A549 (cell line): ENCODE measurements at regions not wholly inside any gene's neighbourhood (a gene's known extent, or its start where the extent isn't known, plus 50 kb on each side); places are given as distances from the start of the nearest gene placed in this dataset.

Experiments used
- ATAC-seq, 2 experiments: fragments of 200-7000 bp in 1 of 2; fragments of >200 bp in 1 of 2; cut with Nextera tagmentation in 1 of 2; cut with Tn5 transposase in 1 of 2; 3 replicates each; pipeline versions ENCODE4 v1.8.0 to v1.9.1; 2018 to 2020; ENCODE audit warnings: mild to moderate bottlenecking in 1 of 2, moderate library complexity in 1 of 2
- CTCF ChIA-PET: fragments of 300-600 bp; sonication (Branson Sonifier 250); formaldehyde crosslinking; extraction: SDS; loops from one replicate; lab custom pipeline; 2021; ENCODE audit warnings: antibody characterized with exemption, inconsistent platforms; lab: Yijun Ruan, JAX
- POLR2A ChIA-PET: fragments of 350-600 bp; formaldehyde crosslinking; extraction: SDS; loops from one replicate; lab custom pipeline; 2021; ENCODE audit warnings: antibody characterized with exemption, inconsistent platforms; lab: Yijun Ruan, JAX
- DNase-seq, 2 experiments: peaks; one replicate each; pipeline versions ENCODE4 v3.0.0 to v3.0.0-alpha.2; 2011 to 2016; ENCODE audit warnings: low read depth in 1 of 2, low spot score in 1 of 2
- FAIRE-seq: peaks from 2 replicates; lab custom pipeline; 2011; peaks lifted over from hg19 to GRCh38; lab: Jason Lieb, UNC
- H3K27ac ChIP-seq, 2 experiments: fragments of >200 bp; sonication (Bioruptor Twin); formaldehyde crosslinking; 3 replicates each; pipeline ENCODE4 v1.5.1; 2016 to 2017
- H3K4me1 ChIP-seq: fragments of >200 bp; sonication (Bioruptor Twin); formaldehyde crosslinking; 3 replicates; pipeline ENCODE4 v1.6.1; 2016
- H3K4me2 ChIP-seq: fragments of >200 bp; sonication (Bioruptor Twin); formaldehyde crosslinking; 3 replicates; pipeline ENCODE4 v1.6.1; 2016
- H3K4me3 ChIP-seq: fragments of >200 bp; sonication (Bioruptor Twin); formaldehyde crosslinking; 3 replicates; pipeline ENCODE4 v1.5.1; 2016
- H3K9me3 ChIP-seq: fragments of >200 bp; sonication (Bioruptor Twin); formaldehyde crosslinking; 3 replicates; pipeline ENCODE4 v1.6.1; 2016
- CBX8 ChIP-seq: fragments of 200-600 bp; sonication (generic); IDR thresholded peaks from 2 replicates; pipeline ENCODE4 v1.6.1; 2016
- CEBPB ChIP-seq, 2 experiments: fragments of >200 bp in 1 of 2; sonication (Bioruptor Twin) in 1 of 2; formaldehyde crosslinking in 1 of 2; IDR thresholded peaks; 2 replicates each; pipeline ENCODE4 v1.6.1; 2012 to 2016
- CHD2 ChIP-seq: fragments of 150-350 bp; IDR thresholded peaks from 2 replicates; pipeline ENCODE4 v1.6.1; 2014; ENCODE audit warnings: low read length; ENCODE audit not compliant: partially characterized antibody
- CHD4 ChIP-seq: fragments of 200-600 bp; sonication (generic); IDR thresholded peaks from 2 replicates; pipeline ENCODE4 v1.6.1; 2016; ENCODE audit warnings: antibody characterized with exemption, mild to moderate bottlenecking, borderline replicate concordance
- E2F6 ChIP-seq: IDR thresholded peaks from 2 replicates; pipeline ENCODE4 v1.6.1; 2012; ENCODE audit warnings: low read depth, borderline replicate concordance
- EHMT2 ChIP-seq: fragments of 200-600 bp; sonication (generic); IDR thresholded peaks from 2 replicates; pipeline ENCODE4 v1.6.1; 2016; ENCODE audit warnings: antibody characterized with exemption, low read depth, mild to moderate bottlenecking, moderate library complexity
- ESRRA ChIP-seq: fragments of 150-350 bp; IDR thresholded peaks from 2 replicates; pipeline ENCODE4 v1.6.1; 2014; ENCODE audit warnings: mild to moderate bottlenecking, low read length, borderline replicate concordance
- FOSB ChIP-seq: fragments of 250-450 bp; sonication (Bioruptor Pico); IDR thresholded peaks from 2 replicates; pipeline ENCODE4 v1.5.0; 2020; ENCODE audit warnings: mild to moderate bottlenecking, moderate library complexity
- GATA3 ChIP-seq: IDR thresholded peaks from 2 replicates; pipeline ENCODE4 v1.6.1; 2012; ENCODE audit warnings: borderline replicate concordance
- HDAC2 ChIP-seq: fragments of 200-600 bp; sonication (generic); IDR thresholded peaks from 2 replicates; pipeline ENCODE4 v1.6.1; 2016
- HEYL ChIP-seq: fragments of 250-450 bp; sonication (Bioruptor Pico); IDR thresholded peaks from 2 replicates; pipeline ENCODE4 v1.8.0; 2021; ENCODE audit warnings: mild to moderate bottlenecking, moderate library complexity
- HOXA7 ChIP-seq: fragments of 250-450 bp; sonication (Bioruptor Pico); IDR thresholded peaks from 2 replicates; pipeline ENCODE4 v1.5.0; 2020; ENCODE audit warnings: mild to moderate bottlenecking, moderate library complexity
- KDM1A ChIP-seq: fragments of 200-600 bp; sonication (generic); IDR thresholded peaks from 2 replicates; pipeline ENCODE4 v1.6.1; 2016; ENCODE audit warnings: low read depth, mild to moderate bottlenecking
- MAFK ChIP-seq: fragments of 450-650 bp; IDR thresholded peaks from 2 replicates; pipeline ENCODE4 v1.6.1; 2014; ENCODE audit not compliant: partially characterized antibody
- MAX ChIP-seq: IDR thresholded peaks from 2 replicates; pipeline ENCODE4 v1.6.1; 2012
- MYC ChIP-seq: IDR thresholded peaks from 2 replicates; pipeline ENCODE4 v1.6.1; 2012; ENCODE audit warnings: mild to moderate bottlenecking, inconsistent platforms, low read length, improper control_type of control experiment, borderline replicate concordance
- NPAS2 ChIP-seq: fragments of 250-450 bp; sonication (Bioruptor Pico); IDR thresholded peaks from 2 replicates; pipeline ENCODE4 v1.8.0; 2022; ENCODE audit warnings: mild to moderate bottlenecking, moderate library complexity, borderline replicate concordance
- RARB ChIP-seq: fragments of 250-450 bp; sonication (Bioruptor Pico); IDR thresholded peaks from 2 replicates; pipeline ENCODE4 v1.8.0; 2021; ENCODE audit warnings: mild to moderate bottlenecking, moderate library complexity
- SMC3 ChIP-seq: fragments of >200 bp; sonication (Bioruptor Twin); formaldehyde crosslinking; IDR thresholded peaks from 3 replicates; pipeline ENCODE4 v1.6.1; 2018; ENCODE audit warnings: inconsistent platforms
- SREBF2 ChIP-seq: fragments of 450-650 bp; IDR thresholded peaks from 2 replicates; pipeline ENCODE4 v1.6.1; 2014; ENCODE audit warnings: mild to moderate bottlenecking, moderate library complexity
- USF2 ChIP-seq: fragments of 450-650 bp; IDR thresholded peaks from 2 replicates; pipeline ENCODE4 v1.6.1; 2014; ENCODE audit warnings: antibody characterized with exemption
- ZC3H11A ChIP-seq: fragments of 450-650 bp; IDR thresholded peaks from 2 replicates; pipeline ENCODE4 v1.6.1; 2014; ENCODE audit warnings: antibody characterized with exemption, mild to moderate bottlenecking
- ZFP36 ChIP-seq: fragments of 450-650 bp; IDR thresholded peaks from 2 replicates; pipeline ENCODE4 v1.6.1; 2014; ENCODE audit warnings: borderline replicate concordance; ENCODE audit not compliant: partially characterized antibody
- ZSCAN20 ChIP-seq: fragments of 250-450 bp; sonication (Bioruptor Pico); IDR thresholded peaks from 2 replicates; pipeline ENCODE4 v1.8.0; 2022; ENCODE audit warnings: mild to moderate bottlenecking, moderate library complexity
- WGBS: methylation state at CpG from one replicate; pipeline ENCODE4 v1.1.6; 2017; ENCODE audit errors: missing lambda C conversion rate; 5-methylcytosine and 5-hydroxymethylcytosine counted together
- TF ChIP-seq, protein P1 (sequence below): fragments of >200 bp; sonication (Bioruptor Twin); formaldehyde crosslinking; IDR thresholded peaks from 2 replicates; pipeline ENCODE4 v1.6.1; 2016

GRCh38 chr6:14266266-14266665 lies 148.7 kb downstream of the CD83 start:
- H3K9me3 ChIP-seq, result peaks cover 17% of the 10 kb centered on the region; the same call in 2 of the 3 replicates
- no peak for DNase-seq
- POLR2A ChIA-PET, result no interaction called here
- H3K4me2 ChIP-seq, result no peak overlapping the region
- CTCF ChIA-PET, result no interaction called here
- no peak for FAIRE-seq
- H3K4me3 ChIP-seq, result no peak overlapping the region
- 52% methylated on average over 2 of the region's 2 CpGs for WGBS
- no peak for TF ChIP-seq KDM1A
- no peak for TF ChIP-seq MYC
- no peak for TF ChIP-seq USF2
- TF ChIP-seq E2F6, result no peak
- no peak for TF ChIP-seq MAX
- no peak for TF ChIP-seq HDAC2
- TF ChIP-seq ESRRA, result no peak
- TF ChIP-seq CHD4, result no peak
- no peak for TF ChIP-seq CHD2
- TF ChIP-seq ZSCAN20 (CRISPR knock-in tag), result no peak
- TF ChIP-seq SMC3, result no peak
- TF ChIP-seq, all 56 proteins: peak for 0
- Histone ChIP-seq H3K27ac (no peak overlapping the region), H3K4me1 (peaks cover 9% of the 10 kb centered on the region)
- no peak for ATAC-seq

GRCh38 chr6:14267885-14268660 lies 150.5 kb downstream of the CD83 start:
- TF ChIP-seq ZC3H11A (no peak), ZFP36 (no peak), NPAS2 (CRISPR knock-in tag) (no peak), GATA3 (no peak), SREBF2 (no peak), HOXA7 (no peak), RARB (CRISPR knock-in tag) (no peak), HEYL (CRISPR knock-in tag) (no peak), CBX8 (no peak), MAFK (no peak), MAX (no peak), EHMT2 (no peak), CEBPB (IDR thresholded peaks at IDR 0.05) (no peak), FOSB (CRISPR knock-in tag) (no peak)
- TF ChIP-seq, protein P1, sequence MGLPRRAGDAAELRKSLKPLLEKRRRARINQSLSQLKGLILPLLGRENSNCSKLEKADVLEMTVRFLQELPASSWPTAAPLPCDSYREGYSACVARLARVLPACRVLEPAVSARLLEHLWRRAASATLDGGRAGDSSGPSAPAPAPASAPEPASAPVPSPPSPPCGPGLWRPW, result no peak
- TF ChIP-seq, all 56 proteins: peak for 0
- H3K9me3 ChIP-seq, result peaks cover 29% of the 10 kb centered on the region
- WGBS, result 87% methylated on average over 9 of the region's 9 CpGs
- H3K4me2 ChIP-seq, result no peak overlapping the region
- no peak for DNase-seq
- CTCF ChIA-PET, result no interaction called here
- POLR2A ChIA-PET, result no interaction called here
- H3K27ac ChIP-seq, result peak overlapping the region in 1 of 2 experiments; percentile 86; a peak in 1 of 6 replicates
- H3K4me1 ChIP-seq, result peaks cover 17% of the 10 kb centered on the region
- FAIRE-seq, result no peak
- H3K4me3 ChIP-seq, result no peak overlapping the region
- no peak for ATAC-seq
